NOMO-1 treated with dmso at 0.1 percent for 144 hours (cell line): ENCODE measurements at regions not wholly inside any gene's neighbourhood (a gene's known extent, or its start where the extent isn't known, plus 50 kb on each side); places are given as distances from the start of the nearest gene placed in this dataset.

Experiments
- DNase-seq: peaks from one replicate; lab custom pipeline; 2025; ENCODE audit not compliant: unreplicated experiment; lab: John Stamatoyannopoulos, UW

DNA sequence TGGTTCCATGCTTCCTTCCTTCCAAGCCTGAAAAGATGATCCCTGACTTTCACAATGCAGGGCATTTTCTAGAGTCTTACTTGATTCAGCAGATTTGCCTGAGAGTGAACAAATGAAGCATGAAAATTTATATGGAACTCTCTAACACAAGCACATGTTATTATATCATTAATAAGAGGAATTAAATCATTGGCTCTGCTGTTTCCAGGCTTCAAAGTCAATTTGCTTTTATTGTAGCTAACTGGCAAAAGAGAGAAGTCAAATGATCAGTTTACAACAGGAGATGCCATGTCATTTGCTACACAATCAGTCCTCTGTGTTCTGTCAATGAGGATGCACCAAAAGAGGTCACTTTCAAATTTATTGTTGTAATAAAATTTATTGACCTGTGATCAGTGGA lies 101.5 kb upstream of the UGT8 start:
- DNase-seq: no peak

- no peak for DNase-seq
Observed at GRCh38 chr4:114509340-114509739, 89.3 kb upstream of the UGT8 start.

DNA sequence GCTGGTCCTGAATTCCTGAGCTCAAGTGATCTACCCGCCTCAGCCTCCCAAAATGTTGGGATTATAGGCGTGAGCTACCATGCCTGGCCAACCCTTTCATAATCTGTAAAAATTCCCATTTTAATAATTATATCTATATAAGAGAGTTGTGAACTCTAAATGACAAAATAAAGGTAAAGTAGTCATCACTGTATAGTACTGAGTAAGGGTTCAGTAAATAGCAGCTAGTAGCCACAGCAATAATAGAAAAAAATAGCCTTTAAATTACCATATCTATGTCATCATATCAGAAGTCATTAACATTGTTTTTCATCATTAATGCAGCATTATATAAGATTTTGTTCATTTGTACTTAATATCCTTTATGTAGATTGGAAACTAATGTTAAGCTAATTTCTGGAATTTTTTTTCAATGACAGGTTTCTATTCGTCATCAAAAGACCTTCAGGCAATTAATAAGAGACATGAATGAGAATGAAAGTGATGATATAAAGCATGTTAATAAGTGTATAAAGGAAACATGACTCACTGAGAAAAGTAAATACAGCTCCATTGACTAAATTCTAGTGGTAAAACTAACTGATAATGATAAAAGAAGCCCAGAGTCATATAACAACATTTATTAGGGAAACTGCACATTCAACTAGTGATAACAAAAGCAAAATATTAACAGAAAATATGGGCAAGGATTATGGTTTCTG lies 85.9 kb upstream of the UGT8 start:
- DNase-seq: no peak

DNA sequence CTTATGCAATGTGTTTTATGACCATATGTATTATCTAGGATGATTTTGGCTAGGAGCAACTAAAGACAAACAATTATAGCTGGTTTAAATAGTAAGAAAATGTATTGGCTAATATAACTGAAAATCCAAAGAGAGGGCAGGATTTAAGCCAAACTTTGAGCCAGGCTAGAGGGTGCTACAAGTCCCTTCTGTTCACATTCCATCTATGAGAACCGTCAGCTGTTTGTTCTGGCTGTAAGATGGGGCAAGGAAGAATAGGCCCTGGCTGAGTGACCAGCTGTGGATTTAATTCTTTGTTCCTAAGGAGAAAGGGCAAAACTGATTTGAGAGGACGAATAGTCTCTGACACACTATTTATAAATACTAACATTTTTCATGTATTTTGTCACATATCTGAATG lies 79.2 kb upstream of the UGT8 start:
- no peak for DNase-seq

GRCh38 chr4:114527170-114527569 lies 71.4 kb upstream of the UGT8 start:
- no peak for DNase-seq

DNA sequence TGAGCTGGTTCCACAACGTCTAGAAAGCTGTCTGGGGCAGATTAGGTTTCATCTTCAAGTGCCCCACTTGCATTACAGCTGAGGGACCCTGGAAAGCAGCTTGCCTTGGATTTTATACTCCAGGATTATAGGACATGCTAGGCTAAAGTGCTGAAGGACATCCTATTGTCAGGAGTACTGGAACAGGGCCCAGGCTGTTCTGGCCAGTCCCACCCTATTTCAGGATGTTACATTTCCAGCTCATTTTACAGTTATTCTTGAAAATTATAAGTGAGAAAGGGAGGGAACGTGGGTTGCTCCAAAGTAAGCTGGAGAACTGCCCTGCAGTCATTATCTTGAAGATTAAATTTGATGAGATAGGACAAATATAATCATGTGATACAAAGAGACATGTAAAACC lies 71.0 kb upstream of the UGT8 start:
- DNase-seq: no peak

DNA sequence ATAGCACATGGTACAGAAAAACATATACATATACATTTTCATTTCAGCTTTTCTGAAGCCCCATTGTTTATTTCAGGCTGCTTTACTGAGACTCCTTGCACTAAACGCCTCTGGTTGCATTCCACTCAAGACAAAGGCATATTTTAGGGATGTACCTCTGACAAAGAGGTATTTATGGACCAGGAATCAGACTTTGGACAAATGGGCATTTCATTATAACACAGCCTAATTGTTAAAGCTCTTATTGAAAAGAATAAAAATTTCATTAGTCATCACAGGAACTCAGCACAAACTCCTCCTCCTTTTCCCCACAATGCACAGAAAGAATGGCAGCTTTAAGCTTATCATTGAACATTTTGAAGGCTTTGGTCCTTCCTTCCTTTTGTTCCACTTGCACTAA lies 62.9 kb upstream of the UGT8 start:
- no peak for DNase-seq

DNA sequence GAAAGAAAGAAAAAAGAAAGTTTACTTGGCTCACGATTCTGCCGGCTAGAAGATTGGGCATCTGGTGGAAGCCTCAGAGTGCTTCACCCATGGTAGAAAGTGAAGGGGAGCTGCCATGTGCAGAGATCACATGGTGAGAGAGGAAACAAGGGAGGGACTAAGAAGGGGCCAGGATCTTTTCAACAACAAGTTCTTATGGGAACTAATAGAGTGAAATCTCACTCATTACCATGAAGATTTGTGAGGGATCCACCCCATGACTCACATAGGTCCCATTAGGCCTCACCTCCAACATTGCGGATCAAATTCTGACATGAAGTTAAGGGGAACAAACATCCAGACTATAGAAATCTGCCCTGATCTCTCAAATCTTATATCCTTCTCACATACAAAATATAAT lies 61.3 kb upstream of the UGT8 start:
- DNase-seq: no peak

DNA sequence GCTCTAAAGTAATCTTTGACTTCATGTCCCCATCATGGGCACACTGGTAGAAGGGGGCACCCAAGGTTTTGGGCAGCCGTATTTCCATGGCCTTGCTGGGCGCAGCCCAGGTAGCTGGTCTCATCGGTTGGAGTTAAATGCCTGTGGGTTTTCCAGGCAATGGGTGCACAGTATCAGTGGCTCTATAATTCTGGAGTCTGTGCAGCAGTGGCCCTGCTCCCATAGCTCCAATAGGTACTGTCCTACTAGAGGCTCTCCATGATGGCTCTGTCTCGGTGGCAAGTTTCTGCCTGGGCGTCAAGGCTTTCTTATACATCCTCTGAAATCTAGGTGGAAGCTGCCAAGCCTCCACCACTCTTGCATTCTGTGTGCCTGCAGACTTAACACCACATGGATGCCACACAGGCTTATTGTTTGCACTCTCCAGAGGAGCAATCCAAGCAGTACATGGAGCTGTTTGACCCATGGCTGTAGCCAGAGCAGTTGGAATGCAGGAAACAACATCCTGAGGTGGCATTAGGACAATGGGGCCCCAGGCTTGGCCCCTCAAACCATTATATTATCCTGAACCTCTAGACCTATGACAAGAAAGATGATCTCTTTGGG lies 60.5 kb upstream of the UGT8 start:
- DNase-seq: no peak

GRCh38 chr4:114539985-114540384 lies 58.6 kb upstream of the UGT8 start:
- no peak for DNase-seq

DNA sequence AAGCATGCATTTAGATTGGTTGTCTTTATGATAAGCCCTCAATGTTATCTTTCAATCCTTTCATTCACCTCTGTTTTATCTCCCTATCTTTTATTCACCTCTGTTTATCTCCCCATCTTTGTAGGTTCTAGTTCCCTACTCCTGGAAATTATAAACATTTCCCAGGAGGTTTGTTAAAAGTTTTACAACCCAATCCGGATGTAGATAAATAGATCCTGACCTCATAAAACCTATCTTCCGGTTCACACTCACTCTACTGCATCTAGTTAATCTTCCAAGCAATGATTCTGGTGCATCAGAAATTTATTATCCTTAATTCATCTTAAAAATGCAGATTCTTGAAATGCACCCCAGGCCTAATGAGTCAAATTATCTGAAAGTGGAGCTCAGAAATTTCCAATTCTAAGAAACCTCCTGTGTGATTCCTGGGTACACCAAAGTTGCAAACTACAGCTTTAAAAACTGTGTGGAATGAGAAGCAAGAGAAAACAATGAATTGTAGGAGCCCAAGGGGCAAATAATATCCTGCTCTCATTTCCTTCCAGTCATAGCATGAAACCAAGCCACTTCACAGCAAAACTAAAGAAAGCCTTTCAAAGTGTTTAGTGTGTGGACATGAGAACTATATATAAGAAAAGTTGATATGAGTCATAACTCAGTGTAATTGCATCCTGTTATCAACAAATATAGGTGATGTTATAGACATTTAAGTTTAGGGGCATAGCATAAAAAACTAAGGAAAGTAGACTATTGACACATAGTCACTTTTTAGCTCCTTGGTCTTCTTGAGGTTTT lies 51.1 kb upstream of the UGT8 start:
- no peak for DNase-seq
